Esophagus squamous epithelium (tissue), 4 donors: ENCODE measurements at regions not wholly inside any gene's neighbourhood (a gene's known extent, or its start where the extent isn't known, plus 50 kb on each side); places are given as distances from the start of the nearest gene placed in this dataset.

ENCODE experiments used
- CTCF ChIP-seq, 6 experiments: fragments of 450-650 bp in 4 of 6; fragments of 200-600 bp in 2 of 6; sonication (generic) in 2 of 6; IDR thresholded peaks; one replicate each; pipeline ENCODE4 v1.5.1; 2016 to 2019; ENCODE audit warnings: antibody characterized with exemption in 6 of 6, mild to moderate bottlenecking in 4 of 6, moderate library complexity in 4 of 6
- POLR2A ChIP-seq, 4 donors: fragments of 450-650 bp; IDR thresholded peaks; one replicate each; pipeline ENCODE4 v1.6.1; 2017; ENCODE audit warnings: antibody characterized with exemption in 4 of 4, mild to moderate bottlenecking in 4 of 4, moderate library complexity in 3 of 4

- TF ChIP-seq CTCF (IDR thresholded peaks at IDR 0.05) (no peak), POLR2A (IDR thresholded peaks at IDR 0.05) (no peak)
These were observed 498.2 kb upstream of the PIK3C3 start for GRCh38 chr18:41456831-41457230.
